Ishikawa (cell line): ENCODE measurements at regions not wholly inside any gene's neighbourhood (a gene's known extent, or its start where the extent isn't known, plus 50 kb on each side); places are given as distances from the start of the nearest gene placed in this dataset.

Source experiments
- CEBPB ChIP-seq: IDR thresholded peaks from 2 replicates; pipeline ENCODE4 v1.6.1; 2012
- CREB1 ChIP-seq: IDR thresholded peaks from 2 replicates; pipeline ENCODE4 v1.6.1; 2012; ENCODE audit warnings: low read depth
- EGR1 ChIP-seq: IDR thresholded peaks from 2 replicates; pipeline ENCODE4 v1.6.1; 2012
- EP300 ChIP-seq: IDR thresholded peaks from 2 replicates; pipeline ENCODE4 v1.6.1; 2012; ENCODE audit warnings: borderline replicate concordance
- FOXM1 ChIP-seq: IDR thresholded peaks from 2 replicates; pipeline ENCODE4 v1.6.1; 2012; ENCODE audit warnings: low read depth, borderline replicate concordance
- MAX ChIP-seq: IDR thresholded peaks from 2 replicates; pipeline ENCODE4 v1.6.1; 2012
- NFIC ChIP-seq: IDR thresholded peaks from 2 replicates; pipeline ENCODE4 v1.6.1; 2012
- RAD21 ChIP-seq: IDR thresholded peaks from 2 replicates; pipeline ENCODE4 v1.6.1; 2012; ENCODE audit warnings: low read depth
- REST ChIP-seq: IDR thresholded peaks from 2 replicates; pipeline ENCODE4 v1.6.1; 2012; ENCODE audit warnings: low read depth, mild to moderate bottlenecking
- TAF1 ChIP-seq: IDR thresholded peaks from 2 replicates; pipeline ENCODE4 v1.6.1; 2012; ENCODE audit warnings: low read depth, mild to moderate bottlenecking
- TCF12 ChIP-seq: IDR thresholded peaks from 2 replicates; pipeline ENCODE4 v1.6.1; 2012; ENCODE audit warnings: low read depth
- TEAD4 ChIP-seq: IDR thresholded peaks from 2 replicates; pipeline ENCODE4 v1.6.1; 2012
- USF1 ChIP-seq: IDR thresholded peaks from 2 replicates; pipeline ENCODE4 v1.6.1; 2012
- YY1 ChIP-seq: IDR thresholded peaks from 2 replicates; pipeline ENCODE4 v1.6.1; 2012; ENCODE audit warnings: low read depth
- ZBTB7A ChIP-seq: IDR thresholded peaks from 2 replicates; pipeline ENCODE4 v1.6.1; 2012; ENCODE audit warnings: low read depth

GRCh38 chr12:114266536-114266935, 139.4 kb downstream of the TBX5 start:
- no peak for TF ChIP-seq YY1
- TF ChIP-seq NFIC, result no peak
- TF ChIP-seq EP300, result no peak
- no peak for TF ChIP-seq TAF1
- TF ChIP-seq RAD21, result no peak
- TF ChIP-seq TCF12, result no peak
- no peak for TF ChIP-seq CREB1
- no peak for TF ChIP-seq EGR1
- TF ChIP-seq MAX, result no peak
- TF ChIP-seq ZBTB7A, result no peak
- TF ChIP-seq FOXM1, result no peak
- TF ChIP-seq CEBPB, result no peak
- no peak for TF ChIP-seq REST
- TF ChIP-seq TEAD4, result no peak
- TF ChIP-seq USF1, result no peak

- TF ChIP-seq TCF12 (no peak), TEAD4 (no peak), EP300 (no peak), CEBPB (no peak), CREB1 (no peak), ZBTB7A (no peak), NFIC (no peak), RAD21 (no peak), MAX (no peak), FOXM1 (no peak), TAF1 (no peak), REST (no peak), EGR1 (no peak)
Measured at GRCh38 chr12:114265036-114265435, 140.9 kb downstream of the TBX5 start.

- no peak for TF ChIP-seq TEAD4
- TF ChIP-seq CEBPB, result no peak
- no peak for TF ChIP-seq USF1
- no peak for TF ChIP-seq FOXM1
- TF ChIP-seq MAX, result no peak
- no peak for TF ChIP-seq REST
- no peak for TF ChIP-seq EGR1
- TF ChIP-seq RAD21, result no peak
- TF ChIP-seq EP300, result no peak
- TF ChIP-seq CREB1, result no peak
- no peak for TF ChIP-seq TCF12
- no peak for TF ChIP-seq TAF1
- no peak for TF ChIP-seq NFIC
- TF ChIP-seq YY1, result no peak
Measured at GRCh38 chr12:114263056-114263805, 142.7 kb downstream of the TBX5 start.

GRCh38 chr12:114257687-114258086, 148.3 kb downstream of the TBX5 start:
- no peak for TF ChIP-seq FOXM1
- no peak for TF ChIP-seq NFIC
- no peak for TF ChIP-seq YY1
